Caco-2 (cell line): ENCODE measurements at regions not wholly inside any gene's neighbourhood (a gene's known extent, or its start where the extent isn't known, plus 50 kb on each side); places are given as distances from the start of the nearest gene placed in this dataset.

Experiments
- BruUV-seq: library from RNA; stranded (reverse); fragments of 400-500 nt; replicated peaks from 2 replicates; lab custom pipeline; 2021; lab: Mats Ljungman, UMichigan
- CTCF ChIA-PET: fragments of 300-600 bp; sonication (Branson Sonifier 250); formaldehyde crosslinking; loops from one replicate; lab custom pipeline; 2022; ENCODE audit warnings: antibody characterized with exemption; lab: Charles Lee
- POLR2A ChIA-PET: fragments of 300-600 bp; sonication (Branson Sonifier 250); formaldehyde crosslinking; loops from one replicate; lab custom pipeline; 2022; ENCODE audit warnings: antibody characterized with exemption; lab: Charles Lee
- DNase-seq, 2 experiments: peaks; one replicate each; pipeline versions ENCODE4 v3.0.0 to v3.0.0-alpha.2; 2020 to 2022
- H3K27me3 ChIP-seq: replicated peaks from 2 replicates; pipeline ENCODE4 v1.6.0; 2011; ENCODE audit warnings: low read length; ENCODE audit not compliant: control insufficient read depth, insufficient read depth
- H3K36me3 ChIP-seq: 2 replicates; pipeline ENCODE4 v1.5.1; 2011; ENCODE audit warnings: low read length; ENCODE audit not compliant: control insufficient read depth, insufficient read depth
- H3K4me1 ChIP-seq: fragments of 250-450 bp; sonication (Bioruptor Pico); 2 replicates; pipeline ENCODE4 v1.5.1; 2020; ENCODE audit warnings: mild to moderate bottlenecking
- H3K4me3 ChIP-seq: 2 replicates; pipeline ENCODE4 v1.5.1; 2011; ENCODE audit warnings: low read depth, mild to moderate bottlenecking, control low read depth, low read length
- H3K9me3 ChIP-seq: fragments of 250-450 bp; sonication (Bioruptor Pico); 2 replicates; pipeline ENCODE4 v1.5.1; 2020; ENCODE audit warnings: mild to moderate bottlenecking, moderate library complexity
- H3K27ac Mint-ChIP-seq: one replicate; pipeline ENCODE4 v1.8.0; 2022; ENCODE audit warnings: mixed read lengths; ENCODE audit not compliant: unreplicated experiment
- H3K27me3 Mint-ChIP-seq: one replicate; pipeline ENCODE4 v1.8.0; 2022; ENCODE audit warnings: mixed read lengths; ENCODE audit not compliant: insufficient read depth, unreplicated experiment
- H3K36me3 Mint-ChIP-seq: one replicate; pipeline ENCODE4 v1.8.0; 2022; ENCODE audit warnings: mild to moderate bottlenecking, mixed read lengths; ENCODE audit not compliant: insufficient read depth, unreplicated experiment
- H3K4me1 Mint-ChIP-seq: one replicate; pipeline ENCODE4 v1.8.0; 2022; ENCODE audit warnings: low read depth, mixed read lengths; ENCODE audit not compliant: unreplicated experiment
- H3K4me3 Mint-ChIP-seq: one replicate; pipeline ENCODE4 v1.8.0; 2022; ENCODE audit warnings: mild to moderate bottlenecking, moderate library complexity, mixed read lengths; ENCODE audit not compliant: unreplicated experiment
- H3K9me3 Mint-ChIP-seq: one replicate; pipeline ENCODE4 v1.8.0; 2022; ENCODE audit warnings: mixed read lengths; ENCODE audit not compliant: unreplicated experiment
- CTCF ChIP-seq, 2 experiments: fragments of 200-600 bp in 1 of 2; IDR thresholded peaks; 1 replicate in 1 of 2; 2 replicates in 1 of 2; pipeline versions ENCODE4 v1.5.1 to v1.8.0; 2011 to 2022; ENCODE audit warnings: antibody characterized with exemption in 1 of 2, control low read depth in 1 of 2, inconsistent platforms in 1 of 2, low read depth in 1 of 2, low read length in 1 of 2, mild to moderate bottlenecking in 1 of 2, moderate library complexity in 1 of 2; ENCODE audit not compliant: insufficient read depth in 1 of 2, severe bottlenecking in 1 of 2, unreplicated experiment in 1 of 2
- intact Hi-C: fragments of 100-400 bp; cut with micrococcal nuclease; formaldehyde crosslinking; loops from one replicate; pipeline ENCODE4 v1.10.0; 2022; ENCODE audit not compliant: unreplicated experiment

GRCh38 chr12:87760943-87761342 is 268.3 kb downstream of the C12orf50 start:
- Histone ChIP-seq H3K36me3 (no peaks in the 10 kb centered on the region), H3K27me3 (no peaks in the 10 kb centered on the region), H3K9me3 (no peaks in the 10 kb centered on the region), H3K4me1 (no peaks in the 10 kb centered on the region), H3K4me3 (no peak overlapping the region)
- no TSS peak for BruUV-seq
- H3K27ac Mint-ChIP-seq = no peak overlapping the region
- no peak for TF ChIP-seq CTCF (IDR thresholded peaks at IDR 0.05; ENCODE audit: insufficient read depth in 1 of 2, low read depth in 1 of 2, low read length in 1 of 2, severe bottlenecking in 1 of 2, unreplicated experiment in 1 of 2)
- H3K36me3 Mint-ChIP-seq = no peaks in the 10 kb centered on the region
- intact Hi-C loops = no loop called here
- no peaks in the 10 kb centered on the region for H3K9me3 Mint-ChIP-seq
- no peaks in the 10 kb centered on the region for H3K4me1 Mint-ChIP-seq
- no peaks in the 10 kb centered on the region for H3K27me3 Mint-ChIP-seq
- no peak overlapping the region for H3K4me3 Mint-ChIP-seq
- CTCF ChIA-PET = no interaction called here
- DNase-seq = no peak
- POLR2A ChIA-PET = no interaction called here

- Mint-ChIP-seq H3K27me3 (no peaks in the 10 kb centered on the region), H3K27ac (no peak overlapping the region), H3K4me3 (no peak overlapping the region), H3K4me1 (peaks cover 5% of the 10 kb centered on the region), H3K36me3 (no peaks in the 10 kb centered on the region), H3K9me3 (peaks cover 9% of the 10 kb centered on the region)
- intact Hi-C loops = no loop called here
- no peaks in the 10 kb centered on the region for H3K9me3 ChIP-seq
- DNase-seq = no peak
- TF ChIP-seq CTCF (IDR thresholded peaks at IDR 0.05; ENCODE audit: insufficient read depth in 1 of 2, low read depth in 1 of 2, low read length in 1 of 2, severe bottlenecking in 1 of 2, unreplicated experiment in 1 of 2) = no peak
- H3K4me3 ChIP-seq = no peak overlapping the region
- no peaks in the 10 kb centered on the region for H3K27me3 ChIP-seq
- no TSS peak for BruUV-seq
- ChIA-PET CTCF (no interaction called here), POLR2A (no interaction called here)
- H3K36me3 ChIP-seq = no peaks in the 10 kb centered on the region
- no peaks in the 10 kb centered on the region for H3K4me1 ChIP-seq
Measured at GRCh38 chr12:87758271-87758670, 270.9 kb downstream of the C12orf50 start.

GRCh38 chr12:87756721-87757120 is 272.5 kb downstream of the C12orf50 start:
- peaks cover 8% of the 10 kb centered on the region for H3K4me1 Mint-ChIP-seq
- no peak for TF ChIP-seq CTCF (IDR thresholded peaks at IDR 0.05; ENCODE audit: insufficient read depth in 1 of 2, low read depth in 1 of 2, low read length in 1 of 2, severe bottlenecking in 1 of 2, unreplicated experiment in 1 of 2)
- Histone ChIP-seq H3K4me1 (no peaks in the 10 kb centered on the region), H3K4me3 (no peak overlapping the region), H3K36me3 (no peaks in the 10 kb centered on the region), H3K9me3 (no peaks in the 10 kb centered on the region), H3K27me3 (no peaks in the 10 kb centered on the region)
- no peaks in the 10 kb centered on the region for H3K27me3 Mint-ChIP-seq
- no peak overlapping the region for H3K27ac Mint-ChIP-seq
- intact Hi-C loops = no loop called here
- CTCF ChIA-PET = interaction anchor here (0.7 kb wide), 1 partner anchor 63 kb away, joined by 5 read pairs; no protein-coding TSS in a partner anchor
- no TSS peak for BruUV-seq
- no peaks in the 10 kb centered on the region for H3K36me3 Mint-ChIP-seq
- no peak for DNase-seq
- peaks cover 9% of the 10 kb centered on the region for H3K9me3 Mint-ChIP-seq
- no peak overlapping the region for H3K4me3 Mint-ChIP-seq
- POLR2A ChIA-PET = no interaction called here
